Liver (tissue), 8 donors: ENCODE measurements at regions not wholly inside any gene's neighbourhood (a gene's known extent, or its start where the extent isn't known, plus 50 kb on each side); places are given as distances from the start of the nearest gene placed in this dataset.

Experiments
- DNase-seq: peaks from one replicate; pipeline ENCODE4 v3.0.0-alpha.2; 2017; ENCODE audit warnings: low spot score
- H3K27ac ChIP-seq, 2 donors: one replicate each; pipeline ENCODE4 v1.7.0; 2013; ENCODE audit warnings: inconsistent platforms in 2 of 2, low read length in 2 of 2, control low read depth in 1 of 2, low read depth in 1 of 2, mild to moderate bottlenecking in 1 of 2
- H3K27me3 ChIP-seq, 4 donors: one replicate each; pipeline versions ENCODE4 v1.6.1 to v1.7.0; 2013; ENCODE audit warnings: low read length in 3 of 4, inconsistent platforms in 1 of 4, mild to moderate bottlenecking in 1 of 4, moderate library complexity in 1 of 4; ENCODE audit not compliant: control insufficient read depth in 4 of 4, insufficient read depth in 4 of 4
- H3K36me3 ChIP-seq, 4 donors: one replicate each; pipeline versions ENCODE4 v1.6.1 to v1.7.0; 2013; ENCODE audit warnings: low read length in 3 of 4, mild to moderate bottlenecking in 3 of 4, low read depth in 1 of 4, moderate library complexity in 1 of 4; ENCODE audit not compliant: control insufficient read depth in 4 of 4, insufficient read depth in 3 of 4
- H3K4me1 ChIP-seq, 4 donors: one replicate each; pipeline versions ENCODE4 v1.6.1 to v1.7.0; 2013; ENCODE audit warnings: low read length in 3 of 4, mild to moderate bottlenecking in 3 of 4, moderate library complexity in 1 of 4; ENCODE audit not compliant: control insufficient read depth in 4 of 4, insufficient read depth in 4 of 4
- H3K4me3 ChIP-seq, 3 donors: one replicate each; pipeline versions ENCODE4 v1.6.1 to v1.7.0; 2013; ENCODE audit warnings: low read length in 3 of 3, control low read depth in 1 of 3, low read depth in 1 of 3, mild to moderate bottlenecking in 1 of 3
- H3K9ac ChIP-seq, 2 donors: one replicate each; pipeline ENCODE4 v1.7.0; 2013; ENCODE audit warnings: low read length in 2 of 2, mild to moderate bottlenecking in 2 of 2, moderate library complexity in 2 of 2, control low read depth in 1 of 2, low read depth in 1 of 2
- H3K9me3 ChIP-seq, 4 donors: one replicate each; pipeline versions ENCODE4 v1.6.1 to v1.7.0; 2013; ENCODE audit warnings: low read length in 3 of 4; ENCODE audit not compliant: control insufficient read depth in 4 of 4
- ATF3 ChIP-seq: IDR thresholded peaks from 2 replicates; pipeline ENCODE4 v1.6.1; 2016; ENCODE audit warnings: antibody characterized with exemption
- EGR1 ChIP-seq, 2 donors: IDR thresholded peaks; 2 replicates each; pipeline ENCODE4 v1.6.1; 2016 to 2018; ENCODE audit warnings: antibody characterized with exemption in 2 of 2, low read depth in 2 of 2
- FOXA1 ChIP-seq: IDR thresholded peaks from 2 replicates; pipeline ENCODE4 v1.6.1; 2016; ENCODE audit warnings: antibody characterized with exemption
- FOXA2 ChIP-seq: IDR thresholded peaks from 2 replicates; pipeline ENCODE4 v1.6.1; 2016; ENCODE audit warnings: antibody characterized with exemption
- GABPA ChIP-seq, 2 donors: IDR thresholded peaks in 1 of 2; conservative IDR thresholded peaks in 1 of 2; 2 replicates each; pipeline ENCODE4 v1.6.1; 2016; ENCODE audit warnings: antibody characterized with exemption in 2 of 2, mild to moderate bottlenecking in 1 of 2, moderate library complexity in 1 of 2
- HNF4A ChIP-seq, 2 donors: conservative IDR thresholded peaks; 2 replicates each; pipeline ENCODE4 v1.6.1; 2016; ENCODE audit warnings: antibody characterized with exemption in 2 of 2, mild to moderate bottlenecking in 2 of 2
- HNF4G ChIP-seq: IDR thresholded peaks from 2 replicates; pipeline ENCODE4 v1.6.1; 2016; ENCODE audit warnings: antibody characterized with exemption
- JUND ChIP-seq, 2 donors: IDR thresholded peaks; 2 replicates each; pipeline ENCODE4 v1.6.1; 2016; ENCODE audit warnings: antibody characterized with exemption in 2 of 2
- MAX ChIP-seq: IDR thresholded peaks from 2 replicates; pipeline ENCODE4 v1.6.1; 2016; ENCODE audit warnings: antibody characterized with exemption
- NR2F2 ChIP-seq: IDR thresholded peaks from 2 replicates; pipeline ENCODE4 v1.6.1; 2016; ENCODE audit warnings: antibody characterized with exemption
- RAD21 ChIP-seq, 2 donors: IDR thresholded peaks; 2 replicates each; pipeline ENCODE4 v1.6.1; 2016; ENCODE audit warnings: antibody characterized with exemption in 2 of 2, mild to moderate bottlenecking in 2 of 2
- REST ChIP-seq: IDR thresholded peaks from 2 replicates; pipeline ENCODE4 v1.6.1; 2016; ENCODE audit warnings: antibody characterized with exemption, mild to moderate bottlenecking
- RXRA ChIP-seq, 2 donors: IDR thresholded peaks; 2 replicates each; pipeline ENCODE4 v1.6.1; 2017 to 2018; ENCODE audit warnings: antibody characterized with exemption in 2 of 2, mild to moderate bottlenecking in 1 of 2
- SP1 ChIP-seq: IDR thresholded peaks from 2 replicates; pipeline ENCODE4 v1.6.1; 2018; ENCODE audit warnings: antibody characterized with exemption, mild to moderate bottlenecking
- TAF1 ChIP-seq: conservative IDR thresholded peaks from 2 replicates; pipeline ENCODE4 v1.6.1; 2016; ENCODE audit warnings: antibody characterized with exemption, mild to moderate bottlenecking
- YY1 ChIP-seq: IDR thresholded peaks from 2 replicates; pipeline ENCODE4 v1.6.1; 2016; ENCODE audit warnings: antibody characterized with exemption, mild to moderate bottlenecking
- WGBS: extraction: QIAGEN DNeasy Blood & Tissue Kit; methylation state at CpG from one replicate; pipeline ENCODE4 v1.1.7; 2013; 5-methylcytosine and 5-hydroxymethylcytosine counted together
- TF ChIP-seq, protein P1 (sequence below): fragments of 150-350 bp; IDR thresholded peaks from 2 replicates; pipeline ENCODE4 v1.5.1; 2017; ENCODE audit warnings: improper control_type of control experiment, low read depth, low read length; ENCODE audit not compliant: missing input control
- TF ChIP-seq, protein P2 (sequence below): IDR thresholded peaks from 2 replicates; pipeline ENCODE4 v1.6.1; 2016; ENCODE audit warnings: antibody characterized with exemption
- donor health status: healthy.
- donor health status: healthy.
- donor health status: healthy.
- donor health status: healthy.
- donor health status: healthy.

GRCh38 chr6:120805276-120805675, 529.0 kb downstream of the TBC1D32 start:
- Histone ChIP-seq H3K27me3 (no peaks in the 10 kb centered on the region), H3K4me1 (no peaks in the 10 kb centered on the region), H3K4me3 (no peak overlapping the region), H3K9me3 (peaks cover 0 to 2% (median 0%) of the 10 kb centered on the region in 4 donors), H3K27ac (no peak overlapping the region), H3K36me3 (no peaks in the 10 kb centered on the region), H3K9ac (no peak overlapping the region)
- DNase-seq = no peak
- TF ChIP-seq HNF4G (no peak), JUND (IDR thresholded peaks at IDR 0.05) (no peak), REST (no peak), RXRA (IDR thresholded peaks at IDR 0.05) (no peak), YY1 (no peak), MAX (no peak), FOXA2 (no peak), NR2F2 (no peak), TAF1 (no peak), EGR1 (IDR thresholded peaks at IDR 0.05; ENCODE audit: low read depth in 2 of 2) (no peak), SP1 (no peak), ATF3 (no peak), GABPA (IDR thresholded peaks at IDR 0.05 in 1 of 2, conservative IDR thresholded peaks at IDR 0.05 in 1 of 2) (no peak), FOXA1 (no peak), HNF4A (conservative IDR thresholded peaks at IDR 0.05) (no peak), RAD21 (IDR thresholded peaks at IDR 0.05) (no peak)
- TF ChIP-seq, protein P1, sequence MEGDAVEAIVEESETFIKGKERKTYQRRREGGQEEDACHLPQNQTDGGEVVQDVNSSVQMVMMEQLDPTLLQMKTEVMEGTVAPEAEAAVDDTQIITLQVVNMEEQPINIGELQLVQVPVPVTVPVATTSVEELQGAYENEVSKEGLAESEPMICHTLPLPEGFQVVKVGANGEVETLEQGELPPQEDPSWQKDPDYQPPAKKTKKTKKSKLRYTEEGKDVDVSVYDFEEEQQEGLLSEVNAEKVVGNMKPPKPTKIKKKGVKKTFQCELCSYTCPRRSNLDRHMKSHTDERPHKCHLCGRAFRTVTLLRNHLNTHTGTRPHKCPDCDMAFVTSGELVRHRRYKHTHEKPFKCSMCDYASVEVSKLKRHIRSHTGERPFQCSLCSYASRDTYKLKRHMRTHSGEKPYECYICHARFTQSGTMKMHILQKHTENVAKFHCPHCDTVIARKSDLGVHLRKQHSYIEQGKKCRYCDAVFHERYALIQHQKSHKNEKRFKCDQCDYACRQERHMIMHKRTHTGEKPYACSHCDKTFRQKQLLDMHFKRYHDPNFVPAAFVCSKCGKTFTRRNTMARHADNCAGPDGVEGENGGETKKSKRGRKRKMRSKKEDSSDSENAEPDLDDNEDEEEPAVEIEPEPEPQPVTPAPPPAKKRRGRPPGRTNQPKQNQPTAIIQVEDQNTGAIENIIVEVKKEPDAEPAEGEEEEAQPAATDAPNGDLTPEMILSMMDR = no peak
- TF ChIP-seq, protein P2, sequence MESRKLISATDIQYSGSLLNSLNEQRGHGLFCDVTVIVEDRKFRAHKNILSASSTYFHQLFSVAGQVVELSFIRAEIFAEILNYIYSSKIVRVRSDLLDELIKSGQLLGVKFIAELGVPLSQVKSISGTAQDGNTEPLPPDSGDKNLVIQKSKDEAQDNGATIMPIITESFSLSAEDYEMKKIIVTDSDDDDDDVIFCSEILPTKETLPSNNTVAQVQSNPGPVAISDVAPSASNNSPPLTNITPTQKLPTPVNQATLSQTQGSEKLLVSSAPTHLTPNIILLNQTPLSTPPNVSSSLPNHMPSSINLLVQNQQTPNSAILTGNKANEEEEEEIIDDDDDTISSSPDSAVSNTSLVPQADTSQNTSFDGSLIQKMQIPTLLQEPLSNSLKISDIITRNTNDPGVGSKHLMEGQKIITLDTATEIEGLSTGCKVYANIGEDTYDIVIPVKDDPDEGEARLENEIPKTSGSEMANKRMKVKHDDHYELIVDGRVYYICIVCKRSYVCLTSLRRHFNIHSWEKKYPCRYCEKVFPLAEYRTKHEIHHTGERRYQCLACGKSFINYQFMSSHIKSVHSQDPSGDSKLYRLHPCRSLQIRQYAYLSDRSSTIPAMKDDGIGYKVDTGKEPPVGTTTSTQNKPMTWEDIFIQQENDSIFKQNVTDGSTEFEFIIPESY = no peak
- 72% methylated on average over 3 of the region's 3 CpGs for WGBS
